ENCODE measurements at regions not wholly inside any gene's neighbourhood (a gene's known extent, or its start where the extent isn't known, plus 50 kb on each side); places are given as distances from the start of the nearest gene placed in this dataset.
A peak's percentile ranks its signal among the peaks of the same experiment; 100 is the strongest.
"Not testable (repeated sequence)": the region's sequence is repeated elsewhere in the genome, so short reads cannot be mapped to it uniquely, and the experiment has no call there.

DNA sequence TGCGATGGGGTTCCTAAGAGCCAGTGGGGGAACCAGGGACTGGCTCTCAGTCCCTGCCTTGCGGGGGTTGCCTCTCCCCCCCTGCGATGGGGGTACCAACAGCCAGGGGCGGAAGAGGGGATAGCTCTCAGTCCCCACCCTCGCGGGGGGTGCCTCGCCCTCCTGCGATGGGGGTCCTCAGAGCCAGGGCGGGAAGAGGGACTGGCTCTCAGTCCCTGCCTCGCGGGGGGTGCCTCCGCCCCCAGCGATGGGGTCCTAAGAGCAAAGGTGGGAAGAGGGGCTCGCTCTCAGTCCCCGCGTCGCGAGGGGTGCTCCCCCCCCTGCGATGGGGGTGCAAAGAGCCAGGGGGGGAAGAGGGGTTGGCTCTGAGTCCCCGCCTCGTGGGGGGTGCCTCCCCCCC lies 162.0 kb downstream of the ATP6V0E2 start:
- not testable (repeated sequence) for H3K27ac ChIP-seq (ENCODE audit: low read depth in 1 of 2, low read length in 1 of 2); H3K27me3 ChIP-seq (ENCODE audit: control insufficient read depth in 2 of 2, insufficient read depth in 1 of 2, low read length in 1 of 2); H3K9me3 ChIP-seq (ENCODE audit: control insufficient read depth in 2 of 2, insufficient read depth in 1 of 2, low read length in 1 of 2); H3K4me1 ChIP-seq (ENCODE audit: control insufficient read depth in 2 of 2, insufficient read depth in 2 of 2, low read length in 2 of 2); H3K36me3 ChIP-seq (ENCODE audit: control insufficient read depth in 2 of 2, insufficient read depth in 2 of 2, low read length in 1 of 2); H3K4me3 ChIP-seq (ENCODE audit: low read length in 2 of 2); DNase-seq (ENCODE audit: low read depth in 6 of 9, low spot score in 9 of 9)
- WGBS, result 98% methylated on average over 21 of the region's 21 CpGs

DNA sequence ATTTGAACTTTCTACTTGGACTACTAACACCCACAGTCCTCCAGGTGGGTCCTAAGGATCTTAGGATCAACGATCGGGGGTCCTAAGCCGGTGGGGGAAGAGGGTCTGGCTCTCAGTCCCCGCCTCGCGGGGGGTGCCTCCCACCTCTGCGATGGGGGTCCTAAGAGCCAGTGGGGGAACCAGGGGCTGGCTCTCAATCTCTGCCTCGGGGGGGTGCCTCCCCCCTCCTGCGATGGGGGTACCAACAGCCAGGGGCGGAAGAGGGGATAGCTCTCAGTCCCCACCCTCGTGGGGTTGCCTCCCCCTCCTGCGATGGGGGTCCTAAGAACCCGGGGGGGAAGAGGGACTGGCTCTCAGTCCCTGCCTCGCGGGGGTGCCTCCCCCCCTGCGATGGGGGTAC lies 165.3 kb downstream of the ATP6V0E2 start:
- H3K9me3 ChIP-seq (ENCODE audit: control insufficient read depth in 2 of 2, insufficient read depth in 1 of 2, low read length in 1 of 2); H3K4me3 ChIP-seq (ENCODE audit: low read length in 2 of 2); H3K27ac ChIP-seq (ENCODE audit: low read depth in 1 of 2, low read length in 1 of 2); H3K4me1 ChIP-seq (ENCODE audit: control insufficient read depth in 2 of 2, insufficient read depth in 2 of 2, low read length in 2 of 2); H3K36me3 ChIP-seq (ENCODE audit: control insufficient read depth in 2 of 2, insufficient read depth in 2 of 2, low read length in 1 of 2); DNase-seq (ENCODE audit: low read depth in 6 of 9, low spot score in 9 of 9); H3K27me3 ChIP-seq (ENCODE audit: control insufficient read depth in 2 of 2, insufficient read depth in 1 of 2, low read length in 1 of 2): not testable (repeated sequence)
- WGBS, result 91% methylated on average over 16 of the region's 16 CpGs

DNA sequence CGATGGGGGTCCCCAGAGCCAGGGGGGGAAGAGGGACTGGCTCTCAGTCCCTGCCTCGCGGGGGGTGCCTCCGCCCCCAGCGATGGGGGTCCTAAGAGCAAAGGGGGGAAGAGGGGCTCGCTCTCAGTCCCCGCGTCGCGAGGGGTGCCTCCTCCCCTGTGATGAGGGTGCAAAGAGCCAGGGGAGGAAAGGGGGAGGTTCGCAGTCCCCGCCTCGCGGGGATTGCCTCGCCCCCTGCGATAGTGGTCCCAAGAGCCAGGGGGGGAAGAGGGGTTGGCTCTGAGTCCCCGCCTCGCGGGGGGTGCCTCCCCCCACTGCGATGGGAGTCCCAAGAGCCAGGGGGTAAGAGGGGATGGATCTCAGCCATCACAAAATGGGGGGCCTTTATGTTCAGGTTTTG lies 168.5 kb downstream of the ATP6V0E2 start:
- not testable (repeated sequence) for DNase-seq (ENCODE audit: low read depth in 6 of 9, low spot score in 9 of 9); H3K4me1 ChIP-seq (ENCODE audit: control insufficient read depth in 2 of 2, insufficient read depth in 2 of 2, low read length in 2 of 2); H3K27ac ChIP-seq (ENCODE audit: low read depth in 1 of 2, low read length in 1 of 2); H3K36me3 ChIP-seq (ENCODE audit: control insufficient read depth in 2 of 2, insufficient read depth in 2 of 2, low read length in 1 of 2); H3K4me3 ChIP-seq (ENCODE audit: low read length in 2 of 2); H3K9me3 ChIP-seq (ENCODE audit: control insufficient read depth in 2 of 2, insufficient read depth in 1 of 2, low read length in 1 of 2)
- H3K27me3 ChIP-seq (ENCODE audit: control insufficient read depth in 2 of 2, insufficient read depth in 1 of 2, low read length in 1 of 2), result peaks cover 2 to 14% of the 10 kb centered on the region in 2 donors
- WGBS, result 85% methylated on average over 10 of the region's 20 CpGs

DNA sequence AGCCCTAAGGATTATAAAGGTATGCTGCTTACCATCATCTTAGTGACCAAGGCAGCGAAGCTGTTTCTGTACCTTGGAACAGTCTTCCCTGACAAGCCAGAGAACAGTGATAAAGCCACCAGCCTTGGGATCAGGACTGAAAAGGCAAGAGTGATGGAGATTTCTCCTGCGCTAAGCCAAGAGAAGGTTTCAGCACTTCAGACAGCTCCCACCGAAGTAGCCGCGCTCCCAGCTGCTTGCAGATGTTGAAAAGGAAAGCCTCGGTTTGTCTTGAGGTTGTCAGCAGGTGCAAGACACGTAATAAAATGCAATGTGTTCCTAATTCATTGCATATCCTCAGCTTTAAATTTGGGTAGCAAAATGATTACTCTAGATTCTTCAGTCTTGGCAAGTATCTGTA lies 171.0 kb downstream of the ATP6V0E2 start:
- not testable (repeated sequence) for H3K9me3 ChIP-seq (ENCODE audit: control insufficient read depth in 2 of 2, insufficient read depth in 1 of 2, low read length in 1 of 2); H3K4me3 ChIP-seq (ENCODE audit: low read length in 2 of 2); H3K36me3 ChIP-seq (ENCODE audit: control insufficient read depth in 2 of 2, insufficient read depth in 2 of 2, low read length in 1 of 2); H3K4me1 ChIP-seq (ENCODE audit: control insufficient read depth in 2 of 2, insufficient read depth in 2 of 2, low read length in 2 of 2); H3K27ac ChIP-seq (ENCODE audit: low read depth in 1 of 2, low read length in 1 of 2)
- peaks cover 2 to 34% of the 10 kb centered on the region in 2 donors for H3K27me3 ChIP-seq (ENCODE audit: control insufficient read depth in 2 of 2, insufficient read depth in 1 of 2, low read length in 1 of 2)
- WGBS, result 9% methylated on average over 7 of the region's 7 CpGs
- peak in 7 of 9 donors; percentile 21 to 77 (median 48) for DNase-seq (ENCODE audit: low read depth in 6 of 9, low spot score in 9 of 9)

DNA sequence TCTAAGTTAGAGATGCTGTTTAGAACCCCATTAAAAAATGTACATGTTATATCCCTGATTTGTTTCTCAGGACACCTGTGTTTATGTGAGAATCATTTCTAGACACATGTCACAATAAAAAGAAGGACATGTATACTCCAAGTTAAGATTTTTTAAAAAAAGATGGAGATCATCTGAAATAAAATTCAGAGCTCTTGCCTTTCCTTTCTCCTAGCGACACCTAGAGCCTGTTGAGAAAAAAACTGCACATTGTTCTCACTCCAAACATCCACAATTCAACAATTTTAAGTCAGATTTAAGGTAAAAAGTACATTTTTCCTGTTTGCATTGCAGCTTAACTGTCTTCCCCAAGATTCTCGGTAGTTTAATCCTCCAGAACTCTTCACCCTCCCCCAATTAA lies 171.8 kb downstream of the ATP6V0E2 start:
- 8% methylated on average over 1 of the region's 2 CpGs for WGBS
- H3K27me3 ChIP-seq (ENCODE audit: control insufficient read depth in 2 of 2, insufficient read depth in 1 of 2, low read length in 1 of 2), result peaks cover 2 to 34% of the 10 kb centered on the region in 2 donors
- H3K27ac ChIP-seq (ENCODE audit: low read depth in 1 of 2, low read length in 1 of 2); H3K9me3 ChIP-seq (ENCODE audit: control insufficient read depth in 2 of 2, insufficient read depth in 1 of 2, low read length in 1 of 2); H3K36me3 ChIP-seq (ENCODE audit: control insufficient read depth in 2 of 2, insufficient read depth in 2 of 2, low read length in 1 of 2); H3K4me1 ChIP-seq (ENCODE audit: control insufficient read depth in 2 of 2, insufficient read depth in 2 of 2, low read length in 2 of 2); DNase-seq (ENCODE audit: low read depth in 6 of 9, low spot score in 9 of 9); H3K4me3 ChIP-seq (ENCODE audit: low read length in 2 of 2): not testable (repeated sequence)

DNA sequence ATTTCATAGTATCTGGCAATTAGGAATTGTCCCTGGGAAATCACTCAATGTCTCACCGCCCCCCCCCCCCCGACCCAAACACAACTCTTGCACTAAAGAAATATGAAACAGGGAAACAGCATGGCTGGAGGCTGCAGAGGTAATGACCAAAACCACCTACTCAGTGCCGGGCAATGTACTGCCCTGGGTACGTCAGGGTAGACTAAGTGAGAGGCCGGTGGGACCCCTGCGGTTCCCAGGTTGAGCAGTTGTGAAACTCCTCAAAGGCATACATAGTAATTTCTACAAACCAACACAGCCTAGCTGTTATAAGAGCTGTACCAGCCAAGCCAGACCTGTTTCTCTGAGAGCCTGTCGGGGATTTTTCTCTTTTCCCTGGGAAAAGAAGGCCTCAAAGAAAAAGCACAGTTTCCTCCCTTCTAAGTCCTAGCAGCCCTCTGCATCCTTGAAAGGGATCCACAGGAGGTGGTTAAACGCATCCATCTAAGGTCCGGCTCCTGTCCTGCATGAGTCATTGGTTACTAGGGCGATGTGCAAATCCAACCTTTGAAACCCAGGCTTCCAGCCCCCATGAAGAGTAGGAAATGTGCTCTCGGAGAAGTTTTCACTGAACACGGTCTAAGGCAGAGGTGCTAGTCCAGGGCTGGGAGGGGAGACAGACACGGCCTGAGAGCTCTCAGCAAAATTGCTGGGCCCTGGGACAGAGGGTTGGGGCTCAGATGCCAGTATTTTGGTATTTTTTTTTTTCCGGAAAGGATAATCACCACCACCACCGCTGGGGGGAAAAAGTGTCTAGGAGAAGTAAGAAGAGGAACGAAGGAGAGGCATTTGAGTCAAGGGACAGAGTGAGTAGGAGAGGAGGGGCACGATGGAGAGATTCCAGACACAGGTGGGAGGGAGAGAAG lies 172.8 kb downstream of the ATP6V0E2 start:
- H3K27ac ChIP-seq (ENCODE audit: low read depth in 1 of 2, low read length in 1 of 2); H3K9me3 ChIP-seq (ENCODE audit: control insufficient read depth in 2 of 2, insufficient read depth in 1 of 2, low read length in 1 of 2); H3K4me1 ChIP-seq (ENCODE audit: control insufficient read depth in 2 of 2, insufficient read depth in 2 of 2, low read length in 2 of 2); DNase-seq (ENCODE audit: low read depth in 6 of 9, low spot score in 9 of 9); H3K36me3 ChIP-seq (ENCODE audit: control insufficient read depth in 2 of 2, insufficient read depth in 2 of 2, low read length in 1 of 2); H3K4me3 ChIP-seq (ENCODE audit: low read length in 2 of 2): not testable (repeated sequence)
- peaks cover 2 to 34% of the 10 kb centered on the region in 2 donors for H3K27me3 ChIP-seq (ENCODE audit: control insufficient read depth in 2 of 2, insufficient read depth in 1 of 2, low read length in 1 of 2)
- 51% methylated on average over 11 of the region's 17 CpGs for WGBS

DNA sequence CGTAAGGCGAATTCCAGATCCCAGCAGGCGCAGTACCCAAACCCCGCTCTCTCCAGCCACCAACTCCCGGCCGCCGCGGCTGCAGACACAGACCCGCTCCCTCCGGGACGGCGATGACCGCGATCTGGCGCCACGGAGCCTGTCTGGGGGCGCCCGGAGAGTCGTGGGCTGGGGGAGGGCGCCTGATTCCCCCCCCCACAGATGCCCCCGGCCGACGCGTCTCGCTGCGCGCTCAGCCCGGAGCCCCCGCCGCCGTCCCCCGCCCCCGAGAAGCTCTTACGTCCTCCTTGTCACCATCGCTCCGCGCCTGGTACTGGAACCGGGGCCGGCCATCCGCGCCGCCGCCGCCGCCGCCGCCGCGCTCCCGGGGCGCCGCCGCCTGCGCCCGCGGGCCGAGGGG lies 173.6 kb downstream of the ATP6V0E2 start:
- peaks cover 2 to 34% of the 10 kb centered on the region in 2 donors for H3K27me3 ChIP-seq (ENCODE audit: control insufficient read depth in 2 of 2, insufficient read depth in 1 of 2, low read length in 1 of 2)
- 1% methylated on average over 57 of the region's 57 CpGs for WGBS
- H3K4me1 ChIP-seq (ENCODE audit: control insufficient read depth in 2 of 2, insufficient read depth in 2 of 2, low read length in 2 of 2); DNase-seq (ENCODE audit: low read depth in 6 of 9, low spot score in 9 of 9); H3K27ac ChIP-seq (ENCODE audit: low read depth in 1 of 2, low read length in 1 of 2); H3K36me3 ChIP-seq (ENCODE audit: control insufficient read depth in 2 of 2, insufficient read depth in 2 of 2, low read length in 1 of 2); H3K9me3 ChIP-seq (ENCODE audit: control insufficient read depth in 2 of 2, insufficient read depth in 1 of 2, low read length in 1 of 2): not testable (repeated sequence)
- peak overlapping the region in 1 of 2 donors; percentile 30 for H3K4me3 ChIP-seq (ENCODE audit: low read length in 2 of 2)

DNA sequence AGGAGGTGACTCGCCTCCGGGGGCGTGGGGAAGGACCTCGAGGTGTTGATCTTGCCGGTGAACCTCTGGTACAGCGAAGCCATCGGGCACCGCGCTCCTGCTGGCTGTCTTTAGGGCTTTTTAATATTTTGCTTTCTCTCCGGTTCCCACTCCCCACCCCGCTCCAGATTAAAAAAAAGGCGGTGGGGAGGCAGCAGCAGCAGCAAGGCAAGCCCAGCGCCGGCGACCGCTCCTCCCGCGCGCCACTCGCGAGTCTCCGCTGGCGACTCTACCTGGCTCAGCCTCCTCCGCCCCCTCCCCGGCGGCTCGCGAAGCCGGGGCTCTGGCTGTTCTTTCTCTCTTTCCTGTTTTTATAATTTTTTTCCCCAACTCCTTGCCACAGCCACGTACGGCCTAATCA lies 174.0 kb downstream of the ATP6V0E2 start:
- not testable (repeated sequence) for H3K27ac ChIP-seq (ENCODE audit: low read depth in 1 of 2, low read length in 1 of 2); H3K9me3 ChIP-seq (ENCODE audit: control insufficient read depth in 2 of 2, insufficient read depth in 1 of 2, low read length in 1 of 2); H3K36me3 ChIP-seq (ENCODE audit: control insufficient read depth in 2 of 2, insufficient read depth in 2 of 2, low read length in 1 of 2); H3K4me1 ChIP-seq (ENCODE audit: control insufficient read depth in 2 of 2, insufficient read depth in 2 of 2, low read length in 2 of 2)
- Histone ChIP-seq H3K4me3 (ENCODE audit: low read length in 2 of 2) (peak overlapping the region in 1 of 2 donors; percentile 30), H3K27me3 (ENCODE audit: control insufficient read depth in 2 of 2, insufficient read depth in 1 of 2, low read length in 1 of 2) (peaks cover 2 to 34% of the 10 kb centered on the region in 2 donors)
- 2% methylated on average over 31 of the region's 31 CpGs for WGBS
- DNase-seq (ENCODE audit: low read depth in 6 of 9, low spot score in 9 of 9), result peak in 1 of 9 donors; percentile 11

DNA sequence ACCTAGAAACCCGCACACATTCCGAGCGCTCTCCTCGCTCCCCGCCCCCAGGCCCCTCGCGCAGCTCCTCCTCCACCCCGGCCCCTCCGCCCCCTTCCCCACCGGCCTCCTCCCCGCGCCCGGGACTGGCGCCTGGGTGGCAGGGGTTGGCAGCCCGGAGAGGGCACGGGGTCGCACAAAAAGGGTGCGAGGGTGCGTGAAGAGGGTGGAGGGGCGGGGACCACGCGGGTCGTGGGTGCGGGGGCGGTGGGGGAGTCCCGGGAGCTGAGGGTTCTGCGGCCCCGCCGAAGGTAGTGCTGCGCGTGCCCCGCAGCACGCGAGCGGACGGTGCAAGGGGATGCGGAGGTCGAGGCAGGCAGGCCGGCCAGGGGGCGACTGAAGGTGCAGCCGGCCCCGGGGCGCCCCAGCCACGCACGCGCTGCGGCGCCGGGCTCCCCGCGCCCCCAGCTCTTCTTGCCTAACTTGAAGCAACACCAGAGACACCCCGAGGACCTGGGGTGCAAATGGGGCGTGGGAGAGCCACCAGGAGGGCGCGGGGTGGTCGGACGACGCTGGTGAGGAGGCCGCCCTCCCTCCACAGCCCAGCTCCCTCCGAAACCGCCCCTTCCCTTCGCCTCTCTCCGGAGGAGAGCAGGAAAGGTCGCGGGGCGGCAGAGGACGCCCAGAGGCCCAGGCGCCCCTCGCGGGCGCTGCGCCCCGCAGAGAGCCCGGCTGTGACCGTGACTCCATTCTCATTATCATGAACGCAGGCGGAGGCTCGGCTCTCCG lies 174.7 kb downstream of the ATP6V0E2 start:
- 2% methylated on average over 71 of the region's 79 CpGs for WGBS
- not testable (repeated sequence) for H3K36me3 ChIP-seq (ENCODE audit: control insufficient read depth in 2 of 2, insufficient read depth in 2 of 2, low read length in 1 of 2); H3K4me1 ChIP-seq (ENCODE audit: control insufficient read depth in 2 of 2, insufficient read depth in 2 of 2, low read length in 2 of 2); H3K9me3 ChIP-seq (ENCODE audit: control insufficient read depth in 2 of 2, insufficient read depth in 1 of 2, low read length in 1 of 2); H3K27ac ChIP-seq (ENCODE audit: low read depth in 1 of 2, low read length in 1 of 2)
- Histone ChIP-seq H3K4me3 (ENCODE audit: low read length in 2 of 2) (peak overlapping the region in 1 of 2 donors; percentile 21), H3K27me3 (ENCODE audit: control insufficient read depth in 2 of 2, insufficient read depth in 1 of 2, low read length in 1 of 2) (peaks cover 2 to 36% of the 10 kb centered on the region in 2 donors)
- peak in 1 of 9 donors; percentile 35 for DNase-seq (ENCODE audit: low read depth in 6 of 9, low spot score in 9 of 9)
